Activated CD4-positive, alpha-beta T cell treated with anti-CD3 and anti-CD28 coated beads for 48 hours (primary cell): ENCODE measurements at regions not wholly inside any gene's neighbourhood (a gene's known extent, or its start where the extent isn't known, plus 50 kb on each side); places are given as distances from the start of the nearest gene placed in this dataset.

Experiments
- DNase-seq: peaks from one replicate; pipeline ENCODE4 v3.0.0-alpha.2; 2020

DNA sequence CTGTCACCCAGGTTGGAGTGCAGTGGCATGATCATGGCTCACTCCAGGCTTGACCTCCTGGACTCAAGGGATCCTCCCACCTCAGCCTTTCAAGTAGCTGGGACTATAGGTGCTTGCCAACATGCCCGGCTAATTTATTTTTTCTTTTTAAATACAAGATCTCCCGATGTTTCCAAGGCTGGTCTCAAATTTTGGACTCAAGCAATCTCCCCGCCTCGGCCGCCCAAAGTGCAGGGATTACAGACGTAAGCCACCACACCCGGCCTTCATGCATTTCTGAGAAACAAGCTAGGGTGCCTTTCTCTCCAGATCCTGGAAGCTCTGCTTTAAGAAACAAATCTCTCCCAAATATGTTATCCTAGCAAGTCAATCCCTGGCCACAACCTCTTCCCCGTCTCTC, 234.1 kb downstream of the FBXO15 start:
- no peak for DNase-seq

DNA sequence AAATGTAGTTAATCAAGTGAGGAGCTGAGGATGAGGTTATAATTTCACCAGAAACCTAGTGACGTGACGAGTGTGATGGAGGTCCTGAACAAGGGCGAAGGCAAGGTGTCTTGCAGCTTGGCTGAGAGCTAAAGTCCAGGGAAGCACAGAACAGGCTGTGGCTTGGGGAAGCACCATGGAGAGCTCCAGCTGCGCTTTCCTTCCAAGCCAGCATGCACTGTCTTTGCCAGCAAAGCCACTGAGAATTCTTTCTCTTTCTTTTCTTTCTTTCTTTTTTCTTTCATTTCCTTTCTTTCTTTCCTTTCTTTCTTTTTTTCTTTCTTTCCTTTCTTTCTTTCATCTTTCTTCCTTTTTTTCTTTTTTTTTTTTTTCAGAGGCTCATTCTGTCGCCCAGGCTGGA, 239.3 kb downstream of the FBXO15 start:
- no peak for DNase-seq

GRCh38 chr18:73901566-73901965, 246.1 kb downstream of the FBXO15 start:
- DNase-seq = no peak

DNA sequence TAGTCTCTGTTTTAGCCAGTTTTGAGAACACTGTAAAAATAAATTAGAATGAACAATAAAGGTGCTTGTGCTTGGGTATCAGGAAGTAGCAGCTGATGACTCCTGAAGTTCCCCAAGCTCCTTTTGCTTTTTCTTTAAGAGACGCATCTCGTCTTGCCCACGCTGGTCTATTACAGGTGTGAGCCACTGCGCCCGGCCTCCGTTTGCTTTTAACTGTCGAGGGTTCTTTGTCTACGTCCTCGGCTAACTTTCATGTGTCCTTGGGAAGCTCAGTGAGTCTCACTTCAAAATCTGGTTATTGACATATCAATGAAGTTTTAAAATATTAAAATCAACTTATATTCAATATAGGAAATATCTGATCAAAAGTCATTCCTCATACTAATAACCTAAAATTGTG, 246.5 kb downstream of the FBXO15 start:
- no peak for DNase-seq

- no peak for DNase-seq
Observed at GRCh38 chr18:73900106-73900835, 247.4 kb downstream of the FBXO15 start.

DNA sequence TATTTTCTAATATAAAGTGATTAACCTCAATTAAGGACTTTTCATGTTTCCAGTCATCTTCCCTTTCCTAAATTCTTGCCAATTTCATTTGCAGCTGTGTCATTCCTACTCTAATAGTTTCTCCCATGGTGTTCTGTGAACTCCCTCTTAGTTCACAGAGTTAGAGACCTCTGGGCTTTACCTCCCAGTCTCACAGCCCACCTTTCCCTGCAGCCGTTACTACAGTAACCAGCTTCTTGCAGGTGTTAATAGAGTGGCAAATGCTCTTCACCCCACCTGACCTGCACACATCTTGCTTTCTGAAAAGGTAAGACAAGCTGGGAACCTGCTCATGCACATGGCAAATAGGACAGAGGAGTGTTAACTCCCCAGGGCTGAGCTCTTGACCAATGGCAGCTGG, 250.1 kb downstream of the FBXO15 start:
- DNase-seq = no peak

- DNase-seq = no peak
Observed at GRCh38 chr18:73896685-73897084, 250.9 kb downstream of the FBXO15 start.

- DNase-seq = no peak
Observed at GRCh38 chr18:73895701-73896100, 251.9 kb downstream of the FBXO15 start.

DNA sequence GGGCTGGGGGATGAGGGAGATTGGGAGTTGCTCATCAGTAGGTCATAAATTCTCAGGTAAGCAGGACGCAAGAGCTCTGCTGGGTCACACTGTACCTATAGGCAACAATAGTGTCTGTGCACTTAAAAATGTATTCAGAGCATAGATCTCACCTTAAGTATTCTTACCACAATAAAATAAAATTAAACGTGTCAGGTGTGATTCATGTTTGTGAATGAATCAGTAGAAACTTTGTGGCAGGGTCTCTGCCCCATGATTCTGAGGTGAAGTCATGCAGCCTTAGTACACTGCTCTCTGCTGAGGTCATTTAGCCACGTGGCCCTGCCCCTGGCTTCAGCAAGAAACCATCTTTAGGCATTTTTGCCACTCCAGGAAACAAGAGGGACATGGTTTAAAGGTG, 253.8 kb downstream of the FBXO15 start:
- peak; percentile 28 for DNase-seq

DNA sequence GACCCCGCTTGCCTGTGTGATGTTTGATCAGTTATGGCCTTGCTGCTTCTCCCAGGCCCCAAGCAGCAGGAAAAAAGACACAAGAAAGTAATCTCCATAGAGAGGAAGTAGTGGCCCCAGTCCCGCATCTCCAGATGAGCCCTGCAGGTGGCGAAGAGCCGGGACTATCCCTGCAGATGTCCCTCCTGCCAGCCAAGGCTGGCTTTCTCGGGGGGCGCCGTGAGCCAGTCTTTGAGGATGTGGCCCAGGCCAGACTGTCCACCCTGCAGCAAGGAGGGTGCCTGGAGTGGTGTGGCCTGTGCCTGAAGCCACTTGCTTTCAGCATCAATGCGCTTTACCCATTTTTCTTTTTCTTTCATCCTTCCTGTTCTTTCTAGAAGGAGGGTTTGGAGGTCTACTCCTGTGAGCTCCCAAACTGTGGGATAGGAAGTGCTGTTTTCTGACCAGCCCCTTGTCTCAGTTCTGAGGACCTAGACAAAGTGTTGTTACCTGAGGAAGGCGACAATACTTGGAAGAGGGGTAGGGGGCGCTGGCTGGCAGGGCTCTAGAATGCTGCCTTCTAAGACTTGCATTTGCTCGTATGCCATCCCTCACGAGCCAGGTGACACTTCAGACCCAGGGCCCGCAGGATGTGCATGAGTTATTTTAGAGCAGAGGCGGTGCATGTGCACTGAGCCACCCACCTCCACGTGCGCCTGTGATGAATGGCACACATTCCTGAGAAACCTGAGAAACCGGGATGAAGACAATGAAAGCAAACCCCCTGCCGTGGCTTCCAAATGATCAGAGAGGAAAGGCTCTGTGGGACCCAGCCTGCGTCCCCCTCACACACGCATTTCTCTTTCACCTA, 255.8 kb downstream of the FBXO15 start:
- peak; percentile 5 for DNase-seq

- no peak for DNase-seq
Observed at GRCh38 chr18:73888565-73888964, 259.1 kb downstream of the FBXO15 start.

GRCh38 chr18:73887801-73888200, 259.8 kb downstream of the FBXO15 start:
- no peak for DNase-seq

DNA sequence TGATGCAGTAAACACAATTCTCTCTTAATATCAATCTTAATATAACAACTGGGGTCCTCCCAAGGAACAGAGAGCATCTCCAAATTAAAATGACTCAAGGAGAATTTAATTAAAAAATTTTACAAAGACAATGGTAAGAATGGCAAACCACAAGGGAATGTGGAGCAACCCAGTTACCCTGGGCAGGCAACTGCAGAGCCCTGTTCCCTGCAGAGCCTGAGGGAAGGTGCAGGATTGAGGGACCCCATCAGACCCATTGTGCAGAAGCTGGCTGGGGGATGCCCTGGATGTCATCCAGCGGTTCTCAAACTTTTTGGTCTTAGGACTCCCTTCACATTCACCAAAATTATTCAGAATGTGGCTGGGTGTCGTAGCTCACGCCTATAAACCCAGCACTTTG, 262.8 kb downstream of the FBXO15 start:
- no peak for DNase-seq

DNA sequence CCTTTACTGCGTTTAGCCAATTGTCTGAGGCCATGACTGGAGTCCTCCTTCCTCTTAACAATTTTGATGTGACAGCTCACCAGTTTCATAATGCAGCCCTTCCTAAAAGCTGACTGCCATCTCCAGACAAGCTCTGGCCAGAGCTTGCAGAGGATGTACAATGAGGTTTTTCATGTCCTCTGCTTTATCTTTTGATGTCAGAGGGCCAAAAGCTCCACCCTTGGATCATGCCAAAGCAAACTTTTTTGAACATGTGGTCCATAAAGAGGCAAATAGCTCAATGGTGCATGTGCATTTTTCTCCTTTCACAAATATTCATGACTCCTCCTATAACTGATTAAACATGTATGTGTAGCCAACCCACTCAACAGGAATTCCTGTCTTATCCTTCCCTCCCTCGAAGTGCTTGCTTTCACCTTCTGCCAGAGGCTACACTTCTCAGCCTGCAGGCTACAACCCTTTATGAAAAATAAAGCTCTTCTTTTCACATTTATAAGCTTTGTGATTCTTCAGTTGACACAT, 266.2 kb downstream of the FBXO15 start:
- DNase-seq = no peak

GRCh38 chr18:73880387-73880786, 267.2 kb downstream of the FBXO15 start:
- DNase-seq = no peak

- no peak for DNase-seq
Observed at GRCh38 chr18:73879766-73880165, 267.9 kb downstream of the FBXO15 start.

GRCh38 chr18:73879328-73879727, 268.3 kb downstream of the FBXO15 start:
- no peak for DNase-seq

GRCh38 chr18:73869182-73869581, 278.5 kb downstream of the FBXO15 start:
- DNase-seq = no peak

- no peak for DNase-seq
Observed at GRCh38 chr18:73861771-73862170, 285.9 kb downstream of the FBXO15 start.

GRCh38 chr18:73859837-73860397, 287.7 kb downstream of the FBXO15 start:
- DNase-seq = no peak

GRCh38 chr18:73852789-73853549, 294.7 kb downstream of the FBXO15 start:
- DNase-seq = no peak

DNA sequence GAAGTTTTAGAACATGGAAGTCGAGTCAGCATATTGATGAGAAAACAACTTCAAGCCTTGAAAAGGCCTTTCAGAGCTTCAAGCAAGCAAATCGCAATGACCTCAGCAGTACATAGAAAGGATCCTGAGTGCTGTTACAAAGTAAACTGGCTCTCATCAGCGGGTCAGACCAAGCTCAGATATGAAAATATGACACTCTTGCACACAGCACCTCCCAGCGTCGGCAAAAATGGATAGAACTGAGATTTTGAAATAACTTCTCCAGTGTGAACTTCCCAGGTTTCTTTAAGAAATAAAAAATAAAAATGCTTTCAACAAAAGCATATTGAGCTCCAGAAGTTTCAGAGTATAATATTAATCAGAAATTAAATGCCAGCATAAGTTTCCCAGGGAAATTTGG, 296.9 kb downstream of the FBXO15 start:
- no peak for DNase-seq

- no peak for DNase-seq
Observed at GRCh38 chr18:73848656-73849055, 299.0 kb downstream of the FBXO15 start.
